ENCODE measurements at regions not wholly inside any gene's neighbourhood (a gene's known extent, or its start where the extent isn't known, plus 50 kb on each side); places are given as distances from the start of the nearest gene placed in this dataset.

GRCh38 chr4:12692815-12693214, 791.3 kb downstream of the RAB28 start:
- no peaks in the 10 kb centered on the region for H3K27me3 ChIP-seq (ENCODE audit: insufficient read depth, low read length)
- H3K9me3 ChIP-seq (ENCODE audit: insufficient read depth, low read depth, low read length) = no peaks in the 10 kb centered on the region
- 85% methylated on average over 2 of the region's 2 CpGs for whole genome bisulfite sequencing
- H3K4me1 ChIP-seq (ENCODE audit: insufficient read depth, low read length) = no peaks in the 10 kb centered on the region
- no peak overlapping the region for H3K9ac ChIP-seq (ENCODE audit: low read depth, low read length)
- no peak overlapping the region for H3K27ac ChIP-seq (ENCODE audit: low read depth, low read length)
- H3K4me3 ChIP-seq (ENCODE audit: low read length) = no peak overlapping the region
- H3K36me3 ChIP-seq (ENCODE audit: insufficient read depth, low read length) = no peaks in the 10 kb centered on the region

- H3K4me1 ChIP-seq (ENCODE audit: insufficient read depth, low read length) = no peaks in the 10 kb centered on the region
- H3K36me3 ChIP-seq (ENCODE audit: insufficient read depth, low read length) = no peaks in the 10 kb centered on the region
- no peaks in the 10 kb centered on the region for H3K9me3 ChIP-seq (ENCODE audit: insufficient read depth, low read depth, low read length)
- no peaks in the 10 kb centered on the region for H3K27me3 ChIP-seq (ENCODE audit: insufficient read depth, low read length)
- H3K9ac ChIP-seq (ENCODE audit: low read depth, low read length) = no peak overlapping the region
- no peak overlapping the region for H3K27ac ChIP-seq (ENCODE audit: low read depth, low read length)
- no peak overlapping the region for H3K4me3 ChIP-seq (ENCODE audit: low read length)
Observed at GRCh38 chr4:12691168-12691567, 793.0 kb downstream of the RAB28 start.

DNA sequence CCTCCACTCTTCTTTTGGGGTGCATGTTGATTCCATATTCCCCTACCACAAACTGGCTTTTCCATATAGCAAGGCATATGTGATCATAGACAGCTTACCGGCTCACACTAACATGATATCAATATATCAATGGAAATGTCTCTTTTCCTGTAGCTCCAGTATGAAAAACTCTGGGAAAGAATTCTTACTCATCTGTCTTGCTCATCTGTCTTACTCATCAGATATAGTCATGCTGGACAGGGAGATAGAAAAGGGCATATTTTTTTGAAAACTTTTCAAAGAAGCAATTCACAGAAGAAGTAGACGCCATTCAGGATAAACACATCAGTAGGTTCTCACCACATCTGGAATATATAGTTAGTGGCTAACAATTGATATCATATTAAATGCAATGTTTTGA, 794.7 kb downstream of the RAB28 start:
- H3K27ac ChIP-seq (ENCODE audit: low read depth, low read length) = no peak overlapping the region
- no peaks in the 10 kb centered on the region for H3K27me3 ChIP-seq (ENCODE audit: insufficient read depth, low read length)
- no peaks in the 10 kb centered on the region for H3K36me3 ChIP-seq (ENCODE audit: insufficient read depth, low read length)
- H3K4me3 ChIP-seq (ENCODE audit: low read length) = no peak overlapping the region
- no peaks in the 10 kb centered on the region for H3K9me3 ChIP-seq (ENCODE audit: insufficient read depth, low read depth, low read length)
- WGBS = 100% methylated on average over 1 of the region's 2 CpGs
- H3K9ac ChIP-seq (ENCODE audit: low read depth, low read length) = no peak overlapping the region
- H3K4me1 ChIP-seq (ENCODE audit: insufficient read depth, low read length) = no peaks in the 10 kb centered on the region

- Histone ChIP-seq H3K9ac (ENCODE audit: low read depth, low read length) (no peak overlapping the region), H3K9me3 (ENCODE audit: insufficient read depth, low read depth, low read length) (peaks cover 15% of the 10 kb centered on the region), H3K4me1 (ENCODE audit: insufficient read depth, low read length) (no peaks in the 10 kb centered on the region), H3K27me3 (ENCODE audit: insufficient read depth, low read length) (no peaks in the 10 kb centered on the region), H3K36me3 (ENCODE audit: insufficient read depth, low read length) (no peaks in the 10 kb centered on the region), H3K27ac (ENCODE audit: low read depth, low read length) (no peak overlapping the region), H3K4me3 (ENCODE audit: low read length) (no peak overlapping the region)
- 60% methylated on average over 2 of the region's 2 CpGs for WGBS
Observed at GRCh38 chr4:12679217-12679616, 804.9 kb downstream of the RAB28 start.

DNA sequence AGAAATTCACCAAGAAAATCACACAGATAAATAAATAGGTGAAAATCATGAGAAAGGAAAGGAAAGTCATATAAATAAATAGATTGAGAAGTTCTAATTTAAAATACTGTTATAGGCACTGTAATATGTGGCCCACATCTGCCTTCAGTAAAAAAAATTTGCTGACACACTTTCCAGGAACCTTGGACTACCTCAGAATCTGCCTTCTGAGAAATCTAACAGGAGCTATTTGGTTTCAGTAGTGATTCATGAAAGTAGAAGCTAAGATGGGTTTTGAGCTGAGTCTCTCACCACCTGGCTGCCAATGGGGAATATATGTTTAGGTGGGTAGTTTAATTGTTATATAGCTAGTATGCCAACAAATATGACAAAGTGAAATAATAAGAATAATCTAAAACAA, 810.0 kb downstream of the RAB28 start:
- peaks cover 19% of the 10 kb centered on the region for H3K9me3 ChIP-seq (ENCODE audit: insufficient read depth, low read depth, low read length)
- no peak overlapping the region for H3K4me3 ChIP-seq (ENCODE audit: low read length)

GRCh38 chr4:12672303-12672702, 811.8 kb downstream of the RAB28 start:
- H3K27ac ChIP-seq (ENCODE audit: low read depth, low read length) = no peak overlapping the region
- H3K9me3 ChIP-seq (ENCODE audit: insufficient read depth, low read depth, low read length) = peaks cover 19% of the 10 kb centered on the region
- no peaks in the 10 kb centered on the region for H3K27me3 ChIP-seq (ENCODE audit: insufficient read depth, low read length)
- no peak overlapping the region for H3K4me3 ChIP-seq (ENCODE audit: low read length)
- no peaks in the 10 kb centered on the region for H3K4me1 ChIP-seq (ENCODE audit: insufficient read depth, low read length)
- no peak overlapping the region for H3K9ac ChIP-seq (ENCODE audit: low read depth, low read length)
- no peaks in the 10 kb centered on the region for H3K36me3 ChIP-seq (ENCODE audit: insufficient read depth, low read length)
- 84% methylated on average over 2 of the region's 4 CpGs for WGBS

More for the DNA sequence above, 810.0 kb downstream of the RAB28 start:
- Histone ChIP-seq H3K4me1 (ENCODE audit: insufficient read depth, low read length) (no peaks in the 10 kb centered on the region), H3K9ac (ENCODE audit: low read depth, low read length) (no peak overlapping the region), H3K36me3 (ENCODE audit: insufficient read depth, low read length) (no peaks in the 10 kb centered on the region), H3K27me3 (ENCODE audit: insufficient read depth, low read length) (no peaks in the 10 kb centered on the region), H3K27ac (ENCODE audit: low read depth, low read length) (no peak overlapping the region)

- no peak overlapping the region for H3K4me3 ChIP-seq (ENCODE audit: low read length)
- WGBS = 74% methylated on average over 2 of the region's 2 CpGs
- H3K4me1 ChIP-seq (ENCODE audit: insufficient read depth, low read length) = 0 out of 2 replicates have a peak, but pooled peaks cover 4% of the 10 kb centered on the region
- 0 out of 2 replicates have a peak, but pooled peaks cover 9% of the 10 kb centered on the region for H3K9me3 ChIP-seq (ENCODE audit: insufficient read depth, low read depth, low read length)
- H3K27ac ChIP-seq (ENCODE audit: low read depth, low read length) = no peak overlapping the region
- no peaks in the 10 kb centered on the region for H3K27me3 ChIP-seq (ENCODE audit: insufficient read depth, low read length)
- H3K36me3 ChIP-seq (ENCODE audit: insufficient read depth, low read length) = no peaks in the 10 kb centered on the region
- H3K9ac ChIP-seq (ENCODE audit: low read depth, low read length) = no peak overlapping the region
Observed at GRCh38 chr4:12658146-12658545, 826.0 kb downstream of the RAB28 start.

DNA sequence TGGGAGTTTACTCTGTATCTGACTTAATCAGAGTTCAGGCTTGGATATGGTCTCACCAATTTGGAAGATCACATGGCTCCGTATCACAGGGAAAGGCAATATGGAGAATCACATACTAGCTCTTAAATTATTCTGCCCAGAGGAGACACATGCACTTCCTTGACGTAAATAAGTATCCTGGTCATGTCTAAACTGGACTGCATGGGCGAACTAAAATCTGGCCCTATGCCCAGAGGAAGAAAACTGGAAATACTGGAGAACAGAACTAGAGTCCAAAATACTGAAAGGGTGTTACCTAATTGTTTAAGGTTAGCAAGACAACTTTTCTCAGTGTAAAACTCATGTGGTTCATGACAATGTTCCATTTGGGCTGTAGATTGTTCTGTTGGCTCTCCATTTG, 832.3 kb downstream of the RAB28 start:
- Histone ChIP-seq H3K9ac (ENCODE audit: low read depth, low read length) (no peak overlapping the region), H3K36me3 (ENCODE audit: insufficient read depth, low read length) (no peaks in the 10 kb centered on the region), H3K4me3 (ENCODE audit: low read length) (no peak overlapping the region), H3K9me3 (ENCODE audit: insufficient read depth, low read depth, low read length) (peaks cover 8% of the 10 kb centered on the region; the same call in 1 of the 2 replicates), H3K27ac (ENCODE audit: low read depth, low read length) (no peak overlapping the region), H3K4me1 (ENCODE audit: insufficient read depth, low read length) (no peaks in the 10 kb centered on the region), H3K27me3 (ENCODE audit: insufficient read depth, low read length) (no peaks in the 10 kb centered on the region)
- 96% methylated on average over 3 of the region's 3 CpGs for whole genome bisulfite sequencing

DNA sequence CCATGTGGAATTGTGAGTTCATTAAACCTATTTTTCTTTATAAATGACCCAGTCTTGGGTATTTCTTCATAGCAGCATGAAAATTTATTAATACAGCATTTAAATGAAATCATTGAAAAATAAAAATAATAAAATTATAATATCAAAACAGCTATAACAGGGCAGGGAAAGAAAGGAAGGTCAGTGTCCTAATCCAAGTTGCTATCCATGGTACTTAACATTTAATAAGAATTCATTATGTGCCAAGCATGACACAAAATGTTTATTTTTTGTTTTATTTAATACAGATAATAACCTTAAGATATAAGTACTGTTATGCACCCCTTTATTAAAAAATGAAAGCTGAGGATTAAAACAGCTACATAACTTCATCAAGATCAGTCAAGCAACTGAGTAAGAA, 838.4 kb downstream of the RAB28 start:
- Histone ChIP-seq H3K9ac (ENCODE audit: low read depth, low read length) (no peak overlapping the region), H3K9me3 (ENCODE audit: insufficient read depth, low read depth, low read length) (peaks cover 8% of the 10 kb centered on the region; the same call in 1 of the 2 replicates), H3K36me3 (ENCODE audit: insufficient read depth, low read length) (no peaks in the 10 kb centered on the region), H3K27me3 (ENCODE audit: insufficient read depth, low read length) (no peaks in the 10 kb centered on the region), H3K4me1 (ENCODE audit: insufficient read depth, low read length) (no peaks in the 10 kb centered on the region), H3K27ac (ENCODE audit: low read depth, low read length) (no peak overlapping the region), H3K4me3 (ENCODE audit: low read length) (no peak overlapping the region)

- H3K4me1 ChIP-seq (ENCODE audit: insufficient read depth, low read length) = no peaks in the 10 kb centered on the region
- 89% methylated on average over 1 of the region's 1 CpG for WGBS
- no peak overlapping the region for H3K27ac ChIP-seq (ENCODE audit: low read depth, low read length)
- H3K36me3 ChIP-seq (ENCODE audit: insufficient read depth, low read length) = no peaks in the 10 kb centered on the region
- no peaks in the 10 kb centered on the region for H3K27me3 ChIP-seq (ENCODE audit: insufficient read depth, low read length)
- no peak overlapping the region for H3K4me3 ChIP-seq (ENCODE audit: low read length)
- H3K9ac ChIP-seq (ENCODE audit: low read depth, low read length) = no peak overlapping the region
- H3K9me3 ChIP-seq (ENCODE audit: insufficient read depth, low read depth, low read length) = peaks cover 7% of the 10 kb centered on the region; the same call in 1 of the 2 replicates
Observed at GRCh38 chr4:12644261-12644660, 839.9 kb downstream of the RAB28 start.

DNA sequence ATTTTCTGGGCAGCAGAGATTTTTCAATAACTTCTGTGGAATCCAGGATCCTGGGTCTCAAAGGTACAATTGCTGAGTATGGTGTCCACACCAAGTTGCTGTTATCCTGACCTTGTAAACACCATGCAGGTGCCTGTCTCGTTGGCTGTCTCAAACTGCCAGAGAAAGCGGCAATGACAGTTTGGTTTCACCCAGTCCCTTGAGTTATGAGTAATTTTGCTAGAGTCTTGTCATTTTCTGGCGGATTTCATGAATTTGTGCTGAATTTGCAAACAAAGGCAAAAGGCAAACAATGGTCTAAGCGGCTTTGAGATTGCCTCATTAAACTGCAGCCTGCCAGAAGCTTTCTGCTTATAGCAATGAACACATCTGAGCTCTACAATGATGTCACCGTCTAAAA, 847.9 kb downstream of the RAB28 start:
- H3K9me3 ChIP-seq (ENCODE audit: insufficient read depth, low read depth, low read length) = peaks cover 12% of the 10 kb centered on the region
- H3K36me3 ChIP-seq (ENCODE audit: insufficient read depth, low read length) = no peaks in the 10 kb centered on the region
- no peak overlapping the region for H3K4me3 ChIP-seq (ENCODE audit: low read length)
- WGBS = 96% methylated on average over 5 of the region's 5 CpGs
- H3K4me1 ChIP-seq (ENCODE audit: insufficient read depth, low read length) = no peaks in the 10 kb centered on the region
- no peak overlapping the region for H3K9ac ChIP-seq (ENCODE audit: low read depth, low read length)
- no peaks in the 10 kb centered on the region for H3K27me3 ChIP-seq (ENCODE audit: insufficient read depth, low read length)
- H3K27ac ChIP-seq (ENCODE audit: low read depth, low read length) = no peak overlapping the region

DNA sequence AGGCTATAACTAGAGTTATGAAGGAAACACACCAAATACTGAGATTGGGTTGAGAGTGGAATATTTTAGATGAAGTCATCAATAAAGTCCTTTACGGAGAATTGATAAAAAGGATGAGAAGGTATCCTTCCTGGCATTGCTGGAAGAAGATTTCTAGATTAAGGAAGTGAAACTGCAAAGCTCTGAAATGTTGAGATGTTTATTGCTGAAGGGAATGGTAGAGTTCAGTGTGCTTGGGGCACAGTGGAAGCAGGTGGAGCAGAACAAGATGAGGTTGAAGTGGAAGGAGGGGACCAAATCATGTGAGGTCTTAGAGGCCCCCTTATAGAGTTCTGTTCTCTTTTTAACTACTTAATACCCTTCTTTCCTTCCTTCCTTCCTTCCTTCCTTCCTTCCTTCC, 848.5 kb downstream of the RAB28 start:
- no peak overlapping the region for H3K9ac ChIP-seq (ENCODE audit: low read depth, low read length)
- 96% methylated on average over 1 of the region's 1 CpG for WGBS

More for the DNA sequence above, 848.5 kb downstream of the RAB28 start:
- no peaks in the 10 kb centered on the region for H3K27me3 ChIP-seq (ENCODE audit: insufficient read depth, low read length)
- H3K4me3 ChIP-seq (ENCODE audit: low read length) = no peak overlapping the region
- no peaks in the 10 kb centered on the region for H3K36me3 ChIP-seq (ENCODE audit: insufficient read depth, low read length)
- H3K4me1 ChIP-seq (ENCODE audit: insufficient read depth, low read length) = no peaks in the 10 kb centered on the region
- no peak overlapping the region for H3K27ac ChIP-seq (ENCODE audit: low read depth, low read length)
- H3K9me3 ChIP-seq (ENCODE audit: insufficient read depth, low read depth, low read length) = peaks cover 12% of the 10 kb centered on the region
